Esophagus squamous epithelium (tissue), 4 donors: ENCODE measurements at regions not wholly inside any gene's neighbourhood (a gene's known extent, or its start where the extent isn't known, plus 50 kb on each side); places are given as distances from the start of the nearest gene placed in this dataset.

Experiments
- CTCF ChIP-seq, 6 experiments: fragments of 450-650 bp in 4 of 6; fragments of 200-600 bp in 2 of 6; sonication (generic) in 2 of 6; IDR thresholded peaks; one replicate each; pipeline ENCODE4 v1.5.1; 2016 to 2019; ENCODE audit warnings: antibody characterized with exemption in 6 of 6, mild to moderate bottlenecking in 4 of 6, moderate library complexity in 4 of 6
- POLR2A ChIP-seq, 4 donors: fragments of 450-650 bp; IDR thresholded peaks; one replicate each; pipeline ENCODE4 v1.6.1; 2017; ENCODE audit warnings: antibody characterized with exemption in 4 of 4, mild to moderate bottlenecking in 4 of 4, moderate library complexity in 3 of 4

DNA sequence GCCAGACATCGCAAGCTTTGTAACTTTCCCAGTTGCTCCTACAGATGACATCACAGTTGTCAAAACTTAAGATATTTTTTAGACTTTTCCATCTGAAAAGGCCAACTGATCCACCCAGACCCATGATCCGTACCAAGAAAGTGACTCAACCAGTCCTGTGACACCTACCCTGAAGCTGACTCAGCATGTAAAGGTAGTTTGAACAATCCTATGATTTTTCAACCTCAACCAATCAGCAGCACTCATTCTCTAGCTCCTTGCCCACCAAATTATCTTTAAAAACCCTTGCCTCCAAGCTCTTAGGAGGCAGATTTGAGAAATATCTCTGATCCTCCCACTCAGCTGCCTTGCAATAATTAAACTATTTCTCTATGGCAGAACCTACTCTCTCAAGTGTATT, 1686.7 kb upstream of the LRRTM1 start:
- TF ChIP-seq CTCF (IDR thresholded peaks at IDR 0.05) (no peak), POLR2A (IDR thresholded peaks at IDR 0.05) (no peak)
